Activated T-cell treated with anti-CD3 and anti-CD28 coated beads for 1 hour (primary cell): ENCODE measurements at regions not wholly inside any gene's neighbourhood (a gene's known extent, or its start where the extent isn't known, plus 50 kb on each side); places are given as distances from the start of the nearest gene placed in this dataset.

Experiments used
- DNase-seq: peaks from one replicate; pipeline ENCODE4 v3.0.0-alpha.2; 2020; ENCODE audit warnings: low read depth

- no peak for DNase-seq
Observed at GRCh38 chr16:73151941-73152340, 104.0 kb upstream of the ZFHX3 start.

- no peak for DNase-seq
Observed at GRCh38 chr16:73151225-73151624, 103.3 kb upstream of the ZFHX3 start.

- DNase-seq: no peak
Observed at GRCh38 chr16:73150786-73151185, 102.9 kb upstream of the ZFHX3 start.

GRCh38 chr16:73149334-73149733 lies 101.4 kb upstream of the ZFHX3 start:
- no peak for DNase-seq

GRCh38 chr16:73147958-73148357 lies 100.0 kb upstream of the ZFHX3 start:
- no peak for DNase-seq

- DNase-seq: no peak
Observed at GRCh38 chr16:73145166-73145880, 97.4 kb upstream of the ZFHX3 start.

GRCh38 chr16:73143576-73144422 lies 95.9 kb upstream of the ZFHX3 start:
- DNase-seq: no peak

GRCh38 chr16:73143002-73143401 lies 95.1 kb upstream of the ZFHX3 start:
- DNase-seq: no peak

- no peak for DNase-seq
Observed at GRCh38 chr16:73142053-73142854, 94.3 kb upstream of the ZFHX3 start.

GRCh38 chr16:73140929-73141328 lies 93.0 kb upstream of the ZFHX3 start:
- DNase-seq: no peak

- no peak for DNase-seq
Observed at GRCh38 chr16:73131156-73131862, 83.4 kb upstream of the ZFHX3 start.

- DNase-seq: no peak
Observed at GRCh38 chr16:73129455-73129854, 81.5 kb upstream of the ZFHX3 start.

- no peak for DNase-seq
Observed at GRCh38 chr16:73126525-73126853, 78.6 kb upstream of the ZFHX3 start.

GRCh38 chr16:73125850-73126524 lies 78.1 kb upstream of the ZFHX3 start:
- no peak for DNase-seq

- DNase-seq: no peak
Observed at GRCh38 chr16:73124665-73125375, 76.9 kb upstream of the ZFHX3 start.

GRCh38 chr16:73124097-73124652 lies 76.2 kb upstream of the ZFHX3 start:
- no peak for DNase-seq

GRCh38 chr16:73122604-73123391 lies 74.9 kb upstream of the ZFHX3 start:
- no peak for DNase-seq

GRCh38 chr16:73116576-73116975 lies 68.6 kb upstream of the ZFHX3 start:
- DNase-seq: no peak

GRCh38 chr16:73113336-73113735 lies 65.4 kb upstream of the ZFHX3 start:
- no peak for DNase-seq
